ENCODE measurements at regions not wholly inside any gene's neighbourhood (a gene's known extent, or its start where the extent isn't known, plus 50 kb on each side); places are given as distances from the start of the nearest gene placed in this dataset.

DNA sequence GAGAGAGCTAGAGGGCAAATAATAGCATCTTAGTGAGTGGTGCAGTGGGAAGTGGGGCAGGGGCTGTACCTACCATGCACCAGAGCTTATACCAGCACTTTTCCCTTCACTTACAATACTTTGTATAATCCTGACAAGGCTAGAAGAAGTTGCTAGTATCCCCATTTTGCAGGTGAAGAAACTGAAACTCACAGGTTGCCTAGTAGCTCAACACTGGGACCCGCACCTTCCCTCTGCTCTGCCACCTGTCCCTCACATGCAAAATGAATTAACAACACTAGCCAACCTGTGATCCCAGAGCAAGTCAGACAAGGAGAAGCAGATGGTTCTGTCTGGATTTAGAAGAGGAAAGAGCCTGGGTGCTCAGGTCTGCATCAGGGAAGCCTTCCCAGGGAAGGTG lies 510.4 kb downstream of the BUD13 start:
- Mint-ChIP-seq H3K4me3 (no peak overlapping the region), H3K36me3 (no peaks in the 10 kb centered on the region), H3K9me3 (peaks cover 0 to 3% (median 0%) of the 10 kb centered on the region in 7 donors), H3K4me1 (no peaks in the 10 kb centered on the region), H3K27me3 (ENCODE audit: low read depth in 3 of 3) (peaks cover 3 to 6% (median 4%) of the 10 kb centered on the region in 3 donors), H3K27ac (no peak overlapping the region)
- no peak overlapping the region for H3K4me2 ChIP-seq (replicated peaks; ENCODE audit: extremely low read depth, low read length, poor library complexity, severe bottlenecking)
- H3K36me3 ChIP-seq (replicated peaks in 1 of 2; ENCODE audit: control insufficient read depth in 1 of 2, insufficient read depth in 2 of 2, low read length in 2 of 2): no peaks in the 10 kb centered on the region
- WGBS (ENCODE audit: insufficient coverage): no CpG with 5 or more reads among the region's 1 CpG
- H3K4me1 ChIP-seq (ENCODE audit: control insufficient read depth in 1 of 2, insufficient read depth in 2 of 2, low read length in 2 of 2): no peaks in the 10 kb centered on the region
- H3K9ac ChIP-seq (ENCODE audit: insufficient read depth, low read length, poor library complexity, severe bottlenecking): no peak overlapping the region
- no peaks in the 10 kb centered on the region for H4K20me1 ChIP-seq (ENCODE audit: insufficient read depth, low read length)
- no peak overlapping the region for H3K4me3 ChIP-seq (replicated peaks in 1 of 3; ENCODE audit: low read depth in 2 of 3, low read length in 3 of 3)
- no peak overlapping the region for H2AFZ ChIP-seq (ENCODE audit: insufficient read depth, low read depth, low read length, poor library complexity, severe bottlenecking)
- no peaks in the 10 kb centered on the region for H3K79me2 ChIP-seq (ENCODE audit: insufficient read depth, low read length)
- no peak for DNase-seq
- TF ChIP-seq CTCF (IDR thresholded peaks at IDR 0.05): no peak
- H3K27ac ChIP-seq (ENCODE audit: low read depth in 1 of 2, low read length in 2 of 2): no peak overlapping the region
- H3K9me3 ChIP-seq (replicated peaks in 1 of 2; ENCODE audit: control insufficient read depth in 1 of 2, insufficient read depth in 1 of 2, low read length in 2 of 2): no peaks in the 10 kb centered on the region
- H3K27me3 ChIP-seq (ENCODE audit: control insufficient read depth in 2 of 2, insufficient read depth in 2 of 2, low read length in 2 of 2): no peaks in the 10 kb centered on the region
- intact Hi-C loops (cut with micrococcal nuclease): no loop called here

DNA sequence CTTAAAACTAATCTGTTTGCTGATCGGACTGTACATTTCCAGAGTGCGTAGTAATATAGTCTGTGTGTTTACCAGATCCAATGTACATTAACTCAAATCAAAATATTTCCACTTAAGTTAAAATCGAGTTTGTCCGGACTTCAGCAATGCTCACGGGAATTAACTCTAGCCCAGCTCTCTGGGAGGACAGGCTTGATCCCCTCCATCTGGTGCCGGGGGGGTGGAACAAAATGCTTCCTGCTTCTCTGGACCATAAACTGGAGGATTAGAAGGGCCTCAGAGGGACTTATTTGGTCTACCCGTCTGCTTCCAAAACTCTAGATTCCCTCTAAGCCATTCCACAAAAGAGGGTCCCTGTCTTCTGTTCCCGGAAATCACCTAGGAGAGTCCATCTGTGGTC lies 511.2 kb downstream of the BUD13 start:
- no peak overlapping the region for H3K27ac Mint-ChIP-seq
- Histone ChIP-seq H3K36me3 (replicated peaks in 1 of 2; ENCODE audit: control insufficient read depth in 1 of 2, insufficient read depth in 2 of 2, low read length in 2 of 2) (no peaks in the 10 kb centered on the region), H3K4me1 (ENCODE audit: control insufficient read depth in 1 of 2, insufficient read depth in 2 of 2, low read length in 2 of 2) (no peaks in the 10 kb centered on the region), H3K79me2 (ENCODE audit: insufficient read depth, low read length) (no peaks in the 10 kb centered on the region), H3K9ac (ENCODE audit: insufficient read depth, low read length, poor library complexity, severe bottlenecking) (no peak overlapping the region), H3K9me3 (replicated peaks in 1 of 2; ENCODE audit: control insufficient read depth in 1 of 2, insufficient read depth in 1 of 2, low read length in 2 of 2) (no peaks in the 10 kb centered on the region), H3K27me3 (ENCODE audit: control insufficient read depth in 2 of 2, insufficient read depth in 2 of 2, low read length in 2 of 2) (no peaks in the 10 kb centered on the region), H3K27ac (ENCODE audit: low read depth in 1 of 2, low read length in 2 of 2) (no peak overlapping the region), H3K4me2 (replicated peaks; ENCODE audit: extremely low read depth, low read length, poor library complexity, severe bottlenecking) (no peak overlapping the region), H3K4me3 (replicated peaks in 1 of 3; ENCODE audit: low read depth in 2 of 3, low read length in 3 of 3) (no peak overlapping the region), H4K20me1 (ENCODE audit: insufficient read depth, low read length) (no peaks in the 10 kb centered on the region), H2AFZ (ENCODE audit: insufficient read depth, low read depth, low read length, poor library complexity, severe bottlenecking) (no peak overlapping the region)
- intact Hi-C loops (cut with micrococcal nuclease): no loop called here
- H3K27me3 Mint-ChIP-seq (ENCODE audit: low read depth in 3 of 3): peaks cover 3 to 6% (median 3%) of the 10 kb centered on the region in 3 donors
- DNase-seq: no peak
- H3K9me3 Mint-ChIP-seq: peaks cover 0 to 3% (median 0%) of the 10 kb centered on the region in 7 donors
- H3K4me3 Mint-ChIP-seq: no peak overlapping the region
- WGBS (ENCODE audit: insufficient coverage): 91% methylated on average over 6 of the region's 8 CpGs
- H3K4me1 Mint-ChIP-seq: no peaks in the 10 kb centered on the region
- no peaks in the 10 kb centered on the region for H3K36me3 Mint-ChIP-seq
- TF ChIP-seq CTCF (IDR thresholded peaks at IDR 0.05): no peak

All from CD14-positive monocyte (primary cell).